ENCODE measurements at regions not wholly inside any gene's neighbourhood (a gene's known extent, or its start where the extent isn't known, plus 50 kb on each side); places are given as distances from the start of the nearest gene placed in this dataset.

GRCh38 chr13:34256236-34256635 lies 438.3 kb downstream of the RFC3 start:
- H3K4me3 ChIP-seq (ENCODE audit: extremely low read depth, insufficient read depth, low read length, poor library complexity, severe bottlenecking): no peak overlapping the region
- H3K36me3 ChIP-seq (ENCODE audit: control insufficient read depth, insufficient read depth, low read length): no peaks in the 10 kb centered on the region
- H3K4me1 ChIP-seq (ENCODE audit: control insufficient read depth, insufficient read depth, low read length, poor library complexity, severe bottlenecking): no peaks in the 10 kb centered on the region
- 90% methylated on average over 2 of the region's 2 CpGs; no CpG with 5 or more reads in 1 of the 2 experiments for WGBS, 2 experiments (ENCODE audit: insufficient coverage in 2 of 2)
- H3K27ac ChIP-seq (ENCODE audit: low read depth, low read length, severe bottlenecking): no peak overlapping the region
- H3K9me3 ChIP-seq (ENCODE audit: control insufficient read depth, low read length): no peaks in the 10 kb centered on the region

DNA sequence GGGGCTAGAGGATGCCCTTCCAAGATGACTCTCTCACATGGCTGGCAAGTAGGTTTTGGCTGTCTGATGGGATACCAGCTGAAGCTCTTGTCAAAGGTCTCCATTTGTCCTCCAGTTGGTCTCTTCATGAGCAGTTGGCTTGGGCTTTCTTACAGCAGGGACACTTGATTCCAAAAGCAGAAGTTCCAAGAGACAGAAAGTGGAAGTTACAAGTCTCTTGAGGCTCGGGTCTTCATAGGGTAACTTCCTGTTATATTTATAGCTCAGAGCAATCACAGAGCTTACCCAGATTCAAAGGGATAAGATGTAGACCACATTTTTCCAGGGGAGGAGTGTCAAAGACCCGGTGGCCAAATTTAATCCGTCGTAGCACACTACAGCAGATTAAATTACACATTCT lies 440.0 kb downstream of the RFC3 start:
- 100% methylated on average over 2 of the region's 4 CpGs; no CpG with 5 or more reads in 1 of the 2 experiments for WGBS, 2 experiments (ENCODE audit: insufficient coverage in 2 of 2)
- H3K4me1 ChIP-seq (ENCODE audit: control insufficient read depth, insufficient read depth, low read length, poor library complexity, severe bottlenecking): no peaks in the 10 kb centered on the region
- no peaks in the 10 kb centered on the region for H3K9me3 ChIP-seq (ENCODE audit: control insufficient read depth, low read length)
- no peak overlapping the region for H3K27ac ChIP-seq (ENCODE audit: low read depth, low read length, severe bottlenecking)
- no peaks in the 10 kb centered on the region for H3K36me3 ChIP-seq (ENCODE audit: control insufficient read depth, insufficient read depth, low read length)
- H3K4me3 ChIP-seq (ENCODE audit: extremely low read depth, insufficient read depth, low read length, poor library complexity, severe bottlenecking): no peak overlapping the region

GRCh38 chr13:34258646-34259386 lies 440.9 kb downstream of the RFC3 start:
- 80 to 100% methylated on average over 1 to 2 of the region's 4 CpGs for WGBS, 2 experiments (ENCODE audit: insufficient coverage in 2 of 2)
- Histone ChIP-seq H3K4me3 (ENCODE audit: extremely low read depth, insufficient read depth, low read length, poor library complexity, severe bottlenecking) (no peak overlapping the region), H3K9me3 (ENCODE audit: control insufficient read depth, low read length) (no peaks in the 10 kb centered on the region), H3K36me3 (ENCODE audit: control insufficient read depth, insufficient read depth, low read length) (no peaks in the 10 kb centered on the region), H3K4me1 (ENCODE audit: control insufficient read depth, insufficient read depth, low read length, poor library complexity, severe bottlenecking) (no peaks in the 10 kb centered on the region), H3K27ac (ENCODE audit: low read depth, low read length, severe bottlenecking) (no peak overlapping the region)

DNA sequence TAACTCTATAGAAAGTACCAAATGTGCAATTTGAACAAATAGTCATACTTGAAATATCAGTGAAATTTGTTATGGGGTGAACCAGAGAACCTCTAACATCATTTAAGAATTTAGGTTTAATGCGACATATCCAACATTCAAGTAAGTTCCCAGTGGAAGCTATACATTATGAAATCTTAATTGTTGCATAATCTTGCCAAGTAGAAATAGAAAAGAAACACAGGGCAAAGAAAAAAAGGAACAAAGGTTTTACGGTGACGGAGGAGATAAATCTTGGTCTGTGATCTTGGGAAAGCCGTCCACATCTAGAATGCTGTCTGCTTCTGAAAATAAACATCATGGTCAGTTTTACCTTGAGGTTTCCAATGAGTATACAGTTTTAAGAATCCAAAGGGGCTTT lies 445.7 kb downstream of the RFC3 start:
- no peaks in the 10 kb centered on the region for H3K36me3 ChIP-seq (ENCODE audit: control insufficient read depth, insufficient read depth, low read length)
- 88 to 97% methylated on average over 3 of the region's 4 CpGs for WGBS, 2 experiments (ENCODE audit: insufficient coverage in 2 of 2)

DNA sequence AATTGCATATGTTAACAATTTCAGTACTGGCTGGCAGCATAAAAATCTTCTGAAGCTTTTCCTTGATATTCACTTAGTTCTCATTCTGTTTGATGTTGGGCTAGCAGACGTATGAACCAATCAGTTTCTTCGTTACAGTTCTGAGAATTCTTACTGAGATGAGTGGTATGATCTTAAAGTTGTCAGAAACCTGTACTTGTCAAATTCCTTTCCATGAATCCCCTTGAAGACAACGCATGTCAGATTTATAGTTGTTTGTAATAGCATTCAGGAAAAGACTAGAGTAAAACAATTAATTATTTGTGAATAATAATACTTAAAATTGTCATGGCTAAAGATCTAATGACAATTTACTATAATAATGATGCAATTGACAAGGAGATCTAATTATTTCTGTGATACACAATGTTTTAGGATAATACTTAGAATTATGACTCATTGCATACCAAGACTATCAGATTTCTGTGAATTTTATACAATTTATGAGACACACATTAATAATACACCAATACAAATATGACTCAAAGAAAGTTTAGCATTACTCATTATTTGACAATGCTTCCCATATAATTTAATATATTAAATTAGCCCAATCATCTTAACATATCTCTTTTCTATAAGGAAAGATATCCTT lies 447.2 kb downstream of the RFC3 start:
- H3K27ac ChIP-seq (ENCODE audit: low read depth, low read length, severe bottlenecking): no peak overlapping the region
- WGBS, 2 experiments (ENCODE audit: insufficient coverage in 2 of 2): 83% methylated on average over 1 of the region's 3 CpGs; no CpG with 5 or more reads in 1 of the 2 experiments
- no peaks in the 10 kb centered on the region for H3K4me1 ChIP-seq (ENCODE audit: control insufficient read depth, insufficient read depth, low read length, poor library complexity, severe bottlenecking)
- no peaks in the 10 kb centered on the region for H3K36me3 ChIP-seq (ENCODE audit: control insufficient read depth, insufficient read depth, low read length)
- no peak overlapping the region for H3K4me3 ChIP-seq (ENCODE audit: extremely low read depth, insufficient read depth, low read length, poor library complexity, severe bottlenecking)
- H3K9me3 ChIP-seq (ENCODE audit: control insufficient read depth, low read length): no peaks in the 10 kb centered on the region

More for the DNA sequence above, 445.7 kb downstream of the RFC3 start:
- Histone ChIP-seq H3K27ac (ENCODE audit: low read depth, low read length, severe bottlenecking) (no peak overlapping the region), H3K4me1 (ENCODE audit: control insufficient read depth, insufficient read depth, low read length, poor library complexity, severe bottlenecking) (no peaks in the 10 kb centered on the region), H3K4me3 (ENCODE audit: extremely low read depth, insufficient read depth, low read length, poor library complexity, severe bottlenecking) (no peak overlapping the region), H3K9me3 (ENCODE audit: control insufficient read depth, low read length) (no peaks in the 10 kb centered on the region)

DNA sequence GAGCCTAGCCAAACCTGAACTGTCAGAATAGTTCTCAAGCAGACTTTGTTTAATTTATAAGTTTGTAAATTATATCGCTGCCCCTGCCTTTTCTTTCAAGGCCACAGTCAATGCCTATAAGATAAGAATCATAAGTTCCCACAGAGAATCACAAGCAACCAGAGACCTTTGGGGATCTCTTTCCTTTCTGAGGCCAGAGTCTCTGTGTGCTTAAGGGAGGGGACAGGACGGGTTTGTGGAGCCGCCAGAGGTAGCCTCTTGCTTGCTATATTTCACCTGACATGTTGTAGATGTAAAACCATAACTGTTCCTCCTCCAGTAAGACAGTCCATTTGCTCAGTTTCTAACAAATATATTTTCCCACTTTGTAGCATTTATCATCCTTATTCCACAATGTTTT lies 458.8 kb downstream of the RFC3 start:
- Histone ChIP-seq H3K4me3 (ENCODE audit: extremely low read depth, insufficient read depth, low read length, poor library complexity, severe bottlenecking) (no peak overlapping the region), H3K27ac (ENCODE audit: low read depth, low read length, severe bottlenecking) (no peak overlapping the region), H3K4me1 (ENCODE audit: control insufficient read depth, insufficient read depth, low read length, poor library complexity, severe bottlenecking) (peaks cover 7% of the 10 kb centered on the region), H3K36me3 (ENCODE audit: control insufficient read depth, insufficient read depth, low read length) (no peaks in the 10 kb centered on the region), H3K9me3 (ENCODE audit: control insufficient read depth, low read length) (no peaks in the 10 kb centered on the region)
- 92 to 100% methylated on average over 1 to 2 of the region's 3 CpGs for WGBS, 2 experiments (ENCODE audit: insufficient coverage in 2 of 2)

DNA sequence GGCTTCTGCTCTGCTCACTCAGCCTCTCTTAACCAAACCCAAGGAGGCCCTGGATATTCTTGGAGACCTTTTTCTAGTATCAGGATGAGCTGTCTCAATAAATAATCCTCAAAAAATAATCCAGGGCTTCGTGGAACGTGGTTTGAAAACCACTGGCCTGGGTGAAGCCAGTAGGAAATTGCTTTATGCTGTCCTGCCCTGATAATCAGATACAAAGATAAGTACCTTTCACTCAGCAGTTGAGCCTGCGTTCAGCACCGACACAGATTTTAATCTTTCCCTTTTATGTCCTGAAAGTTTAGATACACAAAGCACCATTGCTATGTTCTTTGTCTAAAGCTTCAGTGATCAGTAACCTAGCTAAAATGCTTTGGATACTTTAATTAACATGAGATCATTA lies 460.0 kb downstream of the RFC3 start:
- Histone ChIP-seq H3K36me3 (ENCODE audit: control insufficient read depth, insufficient read depth, low read length) (no peaks in the 10 kb centered on the region), H3K27ac (ENCODE audit: low read depth, low read length, severe bottlenecking) (no peak overlapping the region), H3K4me3 (ENCODE audit: extremely low read depth, insufficient read depth, low read length, poor library complexity, severe bottlenecking) (no peak overlapping the region), H3K9me3 (ENCODE audit: control insufficient read depth, low read length) (no peaks in the 10 kb centered on the region), H3K4me1 (ENCODE audit: control insufficient read depth, insufficient read depth, low read length, poor library complexity, severe bottlenecking) (peaks cover 7% of the 10 kb centered on the region)
- WGBS, 2 experiments (ENCODE audit: insufficient coverage in 2 of 2): 100% methylated on average over 1 to 2 of the region's 4 CpGs

- whole genome bisulfite sequencing, 2 experiments (ENCODE audit: insufficient coverage in 2 of 2): 71% methylated on average over 1 of the region's 2 CpGs; no CpG with 5 or more reads in 1 of the 2 experiments
- H3K4me3 ChIP-seq (ENCODE audit: extremely low read depth, insufficient read depth, low read length, poor library complexity, severe bottlenecking): no peak overlapping the region
- H3K9me3 ChIP-seq (ENCODE audit: control insufficient read depth, low read length): no peaks in the 10 kb centered on the region
Measured at GRCh38 chr13:34278780-34279179, 460.8 kb downstream of the RFC3 start.

GRCh38 chr13:34290661-34291060 lies 472.7 kb downstream of the RFC3 start:
- Histone ChIP-seq H3K36me3 (ENCODE audit: control insufficient read depth, insufficient read depth, low read length) (no peaks in the 10 kb centered on the region), H3K9me3 (ENCODE audit: control insufficient read depth, low read length) (no peaks in the 10 kb centered on the region), H3K4me1 (ENCODE audit: control insufficient read depth, insufficient read depth, low read length, poor library complexity, severe bottlenecking) (peaks cover 14% of the 10 kb centered on the region), H3K4me3 (ENCODE audit: extremely low read depth, insufficient read depth, low read length, poor library complexity, severe bottlenecking) (no peak overlapping the region), H3K27ac (ENCODE audit: low read depth, low read length, severe bottlenecking) (no peak overlapping the region)

More at GRCh38 chr13:34278780-34279179, 460.8 kb downstream of the RFC3 start:
- Histone ChIP-seq H3K27ac (ENCODE audit: low read depth, low read length, severe bottlenecking) (no peak overlapping the region), H3K36me3 (ENCODE audit: control insufficient read depth, insufficient read depth, low read length) (no peaks in the 10 kb centered on the region), H3K4me1 (ENCODE audit: control insufficient read depth, insufficient read depth, low read length, poor library complexity, severe bottlenecking) (peaks cover 7% of the 10 kb centered on the region)

DNA sequence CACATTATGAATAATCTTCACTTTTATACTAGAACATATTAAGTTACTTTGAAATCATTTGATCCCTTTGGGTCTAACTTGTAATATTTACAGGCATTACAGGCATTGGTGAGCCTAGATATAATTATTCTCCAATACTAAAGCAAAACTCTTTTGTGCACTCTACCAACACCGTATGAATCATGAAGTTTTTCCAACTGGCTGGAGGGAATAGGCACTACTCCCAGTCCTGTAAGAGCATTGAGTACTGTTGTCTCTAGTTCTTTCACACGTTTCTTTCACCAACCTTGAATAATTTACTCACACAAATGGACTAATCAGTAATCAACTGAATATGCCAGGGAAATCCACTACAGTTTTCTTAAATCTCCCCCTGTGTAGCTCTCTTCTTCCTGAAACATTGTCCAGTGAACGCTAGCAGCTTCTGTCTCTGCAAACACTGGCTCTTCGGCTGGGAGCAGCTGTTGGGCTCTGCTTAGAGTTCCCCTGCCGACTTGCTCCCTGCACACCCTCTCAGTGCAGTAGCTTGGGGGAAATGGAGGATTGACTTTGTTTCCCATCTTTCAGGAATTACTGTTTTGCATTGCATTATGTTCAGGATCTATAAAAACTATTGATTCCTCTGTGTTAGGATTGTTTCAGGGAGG lies 476.7 kb downstream of the RFC3 start:
- Histone ChIP-seq H3K4me1 (ENCODE audit: control insufficient read depth, insufficient read depth, low read length, poor library complexity, severe bottlenecking) (peaks cover 13% of the 10 kb centered on the region), H3K4me3 (ENCODE audit: extremely low read depth, insufficient read depth, low read length, poor library complexity, severe bottlenecking) (no peak overlapping the region), H3K27ac (ENCODE audit: low read depth, low read length, severe bottlenecking) (no peak overlapping the region), H3K36me3 (ENCODE audit: control insufficient read depth, insufficient read depth, low read length) (no peaks in the 10 kb centered on the region), H3K9me3 (ENCODE audit: control insufficient read depth, low read length) (no peaks in the 10 kb centered on the region)
- WGBS, 2 experiments (ENCODE audit: insufficient coverage in 2 of 2): 88 to 93% methylated on average over 2 of the region's 5 CpGs

DNA sequence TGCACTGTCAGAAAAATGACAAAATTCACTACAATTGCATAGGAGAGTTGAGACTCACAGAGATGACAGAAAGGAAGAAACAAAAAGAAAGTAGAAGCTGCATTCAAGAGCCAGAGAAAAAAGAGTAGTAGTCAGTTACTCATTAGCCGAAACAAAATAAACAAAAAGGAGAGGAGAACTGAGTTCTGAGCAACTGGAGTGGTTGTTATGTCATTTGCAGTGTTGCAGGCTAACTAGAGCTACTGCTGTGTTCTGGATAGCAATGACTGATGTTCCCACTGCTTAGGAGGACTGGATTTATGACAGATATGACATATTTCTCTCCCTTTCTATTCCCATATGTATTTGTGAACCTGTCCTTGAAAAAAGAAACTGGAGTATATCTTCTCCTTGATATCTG lies 482.6 kb downstream of the RFC3 start:
- Histone ChIP-seq H3K4me3 (ENCODE audit: extremely low read depth, insufficient read depth, low read length, poor library complexity, severe bottlenecking) (no peak overlapping the region), H3K4me1 (ENCODE audit: control insufficient read depth, insufficient read depth, low read length, poor library complexity, severe bottlenecking) (no peaks in the 10 kb centered on the region), H3K9me3 (ENCODE audit: control insufficient read depth, low read length) (no peaks in the 10 kb centered on the region), H3K27ac (ENCODE audit: low read depth, low read length, severe bottlenecking) (no peak overlapping the region), H3K36me3 (ENCODE audit: control insufficient read depth, insufficient read depth, low read length) (no peaks in the 10 kb centered on the region)
- 100% methylated on average over 1 of the region's 1 CpG; no CpG with 5 or more reads in 1 of the 2 experiments for WGBS, 2 experiments (ENCODE audit: insufficient coverage in 2 of 2)
